ENCODE measurements at regions not wholly inside any gene's neighbourhood (a gene's known extent, or its start where the extent isn't known, plus 50 kb on each side); places are given as distances from the start of the nearest gene placed in this dataset.

DNA sequence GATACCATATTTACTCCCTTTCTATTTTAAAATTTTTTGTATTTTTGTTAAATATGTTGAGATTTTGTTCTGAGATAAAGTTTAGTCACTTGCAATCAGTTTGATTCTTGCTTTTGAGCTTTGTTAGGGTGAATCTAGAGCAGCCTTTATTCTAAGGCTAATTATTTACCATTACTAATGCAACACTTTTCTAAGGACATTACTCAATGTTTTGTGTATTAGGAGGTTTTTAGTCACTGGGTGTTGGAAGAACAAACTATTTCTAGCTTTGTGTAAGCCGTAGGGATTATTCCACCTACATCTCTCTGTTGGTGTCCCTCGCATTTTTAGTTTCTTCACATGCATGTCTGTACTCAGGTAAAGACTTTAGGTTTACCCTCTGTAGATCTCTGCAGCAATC, 379.5 kb upstream of the CD180 start:
- TF ChIP-seq, protein P1, sequence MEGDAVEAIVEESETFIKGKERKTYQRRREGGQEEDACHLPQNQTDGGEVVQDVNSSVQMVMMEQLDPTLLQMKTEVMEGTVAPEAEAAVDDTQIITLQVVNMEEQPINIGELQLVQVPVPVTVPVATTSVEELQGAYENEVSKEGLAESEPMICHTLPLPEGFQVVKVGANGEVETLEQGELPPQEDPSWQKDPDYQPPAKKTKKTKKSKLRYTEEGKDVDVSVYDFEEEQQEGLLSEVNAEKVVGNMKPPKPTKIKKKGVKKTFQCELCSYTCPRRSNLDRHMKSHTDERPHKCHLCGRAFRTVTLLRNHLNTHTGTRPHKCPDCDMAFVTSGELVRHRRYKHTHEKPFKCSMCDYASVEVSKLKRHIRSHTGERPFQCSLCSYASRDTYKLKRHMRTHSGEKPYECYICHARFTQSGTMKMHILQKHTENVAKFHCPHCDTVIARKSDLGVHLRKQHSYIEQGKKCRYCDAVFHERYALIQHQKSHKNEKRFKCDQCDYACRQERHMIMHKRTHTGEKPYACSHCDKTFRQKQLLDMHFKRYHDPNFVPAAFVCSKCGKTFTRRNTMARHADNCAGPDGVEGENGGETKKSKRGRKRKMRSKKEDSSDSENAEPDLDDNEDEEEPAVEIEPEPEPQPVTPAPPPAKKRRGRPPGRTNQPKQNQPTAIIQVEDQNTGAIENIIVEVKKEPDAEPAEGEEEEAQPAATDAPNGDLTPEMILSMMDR (IDR thresholded peaks at IDR 0.05; ENCODE audit: insufficient read depth, low read length, poor library complexity, severe bottlenecking) = no peak
- no peak for TF ChIP-seq EZH2phosphoT487 (conservative IDR thresholded peaks at IDR 0.05; ENCODE audit: low read length)
